ENCODE measurements at regions not wholly inside any gene's neighbourhood (a gene's known extent, or its start where the extent isn't known, plus 50 kb on each side); places are given as distances from the start of the nearest gene placed in this dataset.

DNA sequence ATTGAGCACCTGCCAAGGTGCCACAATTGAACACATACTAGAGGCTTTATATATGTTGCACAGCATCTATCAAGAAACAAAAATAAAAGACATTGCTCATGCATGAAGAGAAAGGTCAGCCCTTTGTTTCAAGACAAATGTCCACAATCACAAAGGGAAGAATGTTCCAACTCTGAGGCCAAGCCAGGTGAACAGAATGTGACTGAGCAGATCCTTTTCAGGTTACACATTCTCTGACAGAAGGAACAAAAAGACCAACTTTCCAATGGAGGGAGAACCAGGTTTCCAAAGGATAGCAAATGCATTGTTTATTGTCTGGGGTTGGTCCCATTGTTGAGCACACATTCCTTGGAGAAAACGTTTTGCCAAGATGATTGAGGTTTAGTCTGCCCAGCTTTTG lies 50.2 kb upstream of the FAM174B start:
- DNase-seq (ENCODE audit: low spot score), result no peak
- TF ChIP-seq, protein P1, sequence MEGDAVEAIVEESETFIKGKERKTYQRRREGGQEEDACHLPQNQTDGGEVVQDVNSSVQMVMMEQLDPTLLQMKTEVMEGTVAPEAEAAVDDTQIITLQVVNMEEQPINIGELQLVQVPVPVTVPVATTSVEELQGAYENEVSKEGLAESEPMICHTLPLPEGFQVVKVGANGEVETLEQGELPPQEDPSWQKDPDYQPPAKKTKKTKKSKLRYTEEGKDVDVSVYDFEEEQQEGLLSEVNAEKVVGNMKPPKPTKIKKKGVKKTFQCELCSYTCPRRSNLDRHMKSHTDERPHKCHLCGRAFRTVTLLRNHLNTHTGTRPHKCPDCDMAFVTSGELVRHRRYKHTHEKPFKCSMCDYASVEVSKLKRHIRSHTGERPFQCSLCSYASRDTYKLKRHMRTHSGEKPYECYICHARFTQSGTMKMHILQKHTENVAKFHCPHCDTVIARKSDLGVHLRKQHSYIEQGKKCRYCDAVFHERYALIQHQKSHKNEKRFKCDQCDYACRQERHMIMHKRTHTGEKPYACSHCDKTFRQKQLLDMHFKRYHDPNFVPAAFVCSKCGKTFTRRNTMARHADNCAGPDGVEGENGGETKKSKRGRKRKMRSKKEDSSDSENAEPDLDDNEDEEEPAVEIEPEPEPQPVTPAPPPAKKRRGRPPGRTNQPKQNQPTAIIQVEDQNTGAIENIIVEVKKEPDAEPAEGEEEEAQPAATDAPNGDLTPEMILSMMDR (IDR thresholded peaks at IDR 0.05; ENCODE audit: extremely low read depth, insufficient read depth, missing control alignments), result no peak
- in situ Hi-C loops (cut with MboI; ENCODE audit: low pct_unique_long_range_greater_than_20kb, low sequenced_read_pairs, unreplicated experiment), result loop anchor here (10.0 to 25.0 kb wide), 2 partner anchors 181 to 618 kb away; no protein-coding TSS in a partner anchor

- TF ChIP-seq, protein P1 (IDR thresholded peaks at IDR 0.05; ENCODE audit: extremely low read depth, insufficient read depth, missing control alignments), result no peak
- no peak for DNase-seq (ENCODE audit: low spot score)
- in situ Hi-C loops (cut with MboI; ENCODE audit: low pct_unique_long_range_greater_than_20kb, low sequenced_read_pairs, unreplicated experiment), result loop anchor here (10.0 to 25.0 kb wide), 2 partner anchors 181 to 619 kb away; no protein-coding TSS in a partner anchor
These were observed 50.6 kb upstream of the FAM174B start for GRCh38 chr15:92706201-92706600.

DNA sequence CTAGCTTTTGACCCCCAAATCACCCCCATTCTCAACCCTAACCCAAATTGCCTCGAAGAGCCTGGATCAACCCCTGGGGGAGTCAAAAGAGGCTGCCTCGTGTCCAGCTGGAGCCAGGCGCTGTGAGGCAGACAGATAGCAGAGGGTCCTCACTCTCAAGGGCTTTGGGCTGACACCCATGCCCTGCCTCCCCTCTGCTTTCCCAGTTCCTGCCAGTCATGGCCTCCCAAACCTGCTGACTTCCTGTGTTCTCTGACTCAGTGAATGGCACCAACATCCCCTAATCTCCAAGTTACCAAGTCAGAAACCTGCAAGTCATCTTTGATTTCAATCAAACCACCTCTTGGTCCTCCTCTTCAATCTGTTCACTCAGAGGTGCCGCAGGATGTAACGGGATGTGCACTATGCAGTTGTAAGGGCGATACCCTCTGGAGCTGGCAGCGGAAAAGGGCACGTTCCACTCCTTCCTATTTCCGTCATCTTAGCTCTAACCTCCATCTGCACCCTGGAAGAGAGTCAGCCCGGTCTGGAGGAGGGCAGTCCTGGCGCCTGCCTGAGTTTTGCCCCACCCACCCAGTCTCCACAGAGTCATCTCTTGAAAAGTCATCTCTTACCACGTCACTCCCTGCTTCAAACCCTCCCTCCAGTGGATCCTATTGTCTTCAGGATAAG lies 52.4 kb upstream of the FAM174B start:
- no peak for DNase-seq (ENCODE audit: low spot score)
- TF ChIP-seq, protein P1 (IDR thresholded peaks at IDR 0.05; ENCODE audit: extremely low read depth, insufficient read depth, missing control alignments), result no peak
- in situ Hi-C loops (cut with MboI; ENCODE audit: low pct_unique_long_range_greater_than_20kb, low sequenced_read_pairs, unreplicated experiment), result loop anchor here (10.0 to 25.0 kb wide), 2 partner anchors 183 to 621 kb away; no protein-coding TSS in a partner anchor

DNA sequence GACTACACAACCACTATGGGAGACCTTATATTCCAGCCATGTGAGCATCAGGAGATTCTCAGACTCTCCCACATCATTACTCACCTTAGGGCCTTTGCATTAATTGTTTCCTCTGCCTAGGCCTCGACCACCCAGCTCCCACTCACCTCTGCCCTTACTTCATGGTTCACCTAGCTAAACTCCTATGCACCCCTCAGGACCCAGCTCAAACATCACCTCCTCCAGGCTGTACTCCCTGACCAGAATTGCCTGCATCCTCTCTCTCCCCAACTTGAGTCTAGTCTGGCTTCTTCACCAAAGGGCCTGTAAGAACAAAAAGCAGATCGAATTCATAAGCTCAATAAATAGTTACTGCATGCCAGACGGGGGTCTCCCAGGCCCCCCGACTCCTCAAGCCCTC lies 53.1 kb upstream of the FAM174B start:
- in situ Hi-C loops (cut with MboI; ENCODE audit: low pct_unique_long_range_greater_than_20kb, low sequenced_read_pairs, unreplicated experiment), result loop anchor here (10.0 to 25.0 kb wide), 2 partner anchors 184 to 621 kb away; no protein-coding TSS in a partner anchor
- DNase-seq (ENCODE audit: low spot score), result no peak
- TF ChIP-seq, protein P1 (IDR thresholded peaks at IDR 0.05; ENCODE audit: extremely low read depth, insufficient read depth, missing control alignments), result no peak

DNA sequence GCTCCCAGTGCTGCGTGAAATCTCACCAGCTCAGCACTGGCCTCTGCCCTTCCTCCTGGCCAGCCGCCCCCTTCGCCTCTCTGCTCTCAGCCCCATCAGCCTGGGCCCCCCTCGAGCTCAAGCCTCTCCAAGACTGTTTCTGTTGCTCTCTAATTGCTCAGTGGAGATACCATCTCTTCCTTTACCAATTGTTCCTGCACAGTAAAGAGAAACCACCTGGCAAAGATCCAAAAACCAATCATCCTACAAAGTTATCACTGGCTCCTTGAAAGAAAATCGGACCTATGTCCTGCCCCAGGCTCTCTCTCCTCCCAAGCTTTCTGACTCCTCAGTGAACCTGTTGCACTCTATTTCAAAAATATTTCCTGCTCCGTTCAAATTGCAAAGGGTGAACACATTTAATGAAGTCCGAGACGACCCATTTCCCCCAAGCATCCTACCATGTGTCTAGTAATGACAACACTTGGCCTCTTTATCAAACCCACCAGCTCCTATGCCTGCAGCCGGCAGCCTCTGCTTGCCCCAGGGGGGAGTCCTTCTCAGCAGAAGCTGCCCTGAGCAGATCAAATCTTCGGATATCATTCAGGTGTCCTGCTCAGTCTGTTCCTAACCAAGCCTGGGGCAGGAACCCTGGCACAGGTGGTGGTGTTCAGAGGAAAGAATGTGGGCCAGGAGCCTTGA lies 53.7 kb upstream of the FAM174B start:
- no peak for DNase-seq (ENCODE audit: low spot score)
- TF ChIP-seq, protein P1 (IDR thresholded peaks at IDR 0.05; ENCODE audit: extremely low read depth, insufficient read depth, missing control alignments), result no peak
- in situ Hi-C loops (cut with MboI; ENCODE audit: low pct_unique_long_range_greater_than_20kb, low sequenced_read_pairs, unreplicated experiment), result loop anchor here (10.0 to 25.0 kb wide), 2 partner anchors 184 to 622 kb away; no protein-coding TSS in a partner anchor

- no peak for DNase-seq (ENCODE audit: low spot score)
- in situ Hi-C loops (cut with MboI; ENCODE audit: low pct_unique_long_range_greater_than_20kb, low sequenced_read_pairs, unreplicated experiment), result loop anchor here (25.0 kb wide), 1 partner anchor 624 kb away; no protein-coding TSS in a partner anchor
- TF ChIP-seq, protein P1 (IDR thresholded peaks at IDR 0.05; ENCODE audit: extremely low read depth, insufficient read depth, missing control alignments), result no peak
These were observed 55.9 kb upstream of the FAM174B start for GRCh38 chr15:92711457-92711831.
